Sigmoid colon (tissue), 3 donors: ENCODE measurements at regions not wholly inside any gene's neighbourhood (a gene's known extent, or its start where the extent isn't known, plus 50 kb on each side); places are given as distances from the start of the nearest gene placed in this dataset.

Source experiments
- CTCF ChIP-seq, 4 experiments: fragments of 450-650 bp in 3 of 4; fragments of 200-600 bp in 1 of 4; IDR thresholded peaks; one replicate each; pipeline ENCODE4 v1.5.1; 2016 to 2019; ENCODE audit warnings: antibody characterized with exemption in 4 of 4, mild to moderate bottlenecking in 3 of 4, moderate library complexity in 2 of 4
- POLR2A ChIP-seq, 2 donors: fragments of 450-650 bp; IDR thresholded peaks; one replicate each; pipeline ENCODE4 v1.6.1; 2016; ENCODE audit warnings: antibody characterized with exemption in 2 of 2, mild to moderate bottlenecking in 2 of 2, moderate library complexity in 2 of 2

GRCh38 chr3:110620118-110620517 is 451.5 kb upstream of the NECTIN3 start:
- TF ChIP-seq POLR2A (IDR thresholded peaks at IDR 0.05): no peak
- TF ChIP-seq CTCF (IDR thresholded peaks at IDR 0.05): no peak
